Caco-2 (cell line): ENCODE measurements at regions not wholly inside any gene's neighbourhood (a gene's known extent, or its start where the extent isn't known, plus 50 kb on each side); places are given as distances from the start of the nearest gene placed in this dataset.

ENCODE experiments used
- BruUV-seq: library from RNA; stranded (reverse); fragments of 400-500 nt; replicated peaks from 2 replicates; lab custom pipeline; 2021; lab: Mats Ljungman, UMichigan
- CTCF ChIA-PET: fragments of 300-600 bp; sonication (Branson Sonifier 250); formaldehyde crosslinking; loops from one replicate; lab custom pipeline; 2022; ENCODE audit warnings: antibody characterized with exemption; lab: Charles Lee
- POLR2A ChIA-PET: fragments of 300-600 bp; sonication (Branson Sonifier 250); formaldehyde crosslinking; loops from one replicate; lab custom pipeline; 2022; ENCODE audit warnings: antibody characterized with exemption; lab: Charles Lee
- DNase-seq, 2 experiments: peaks; one replicate each; pipeline versions ENCODE4 v3.0.0 to v3.0.0-alpha.2; 2020 to 2022
- H3K27me3 ChIP-seq: replicated peaks from 2 replicates; pipeline ENCODE4 v1.6.0; 2011; ENCODE audit warnings: low read length; ENCODE audit not compliant: control insufficient read depth, insufficient read depth
- H3K36me3 ChIP-seq: 2 replicates; pipeline ENCODE4 v1.5.1; 2011; ENCODE audit warnings: low read length; ENCODE audit not compliant: control insufficient read depth, insufficient read depth
- H3K4me1 ChIP-seq: fragments of 250-450 bp; sonication (Bioruptor Pico); 2 replicates; pipeline ENCODE4 v1.5.1; 2020; ENCODE audit warnings: mild to moderate bottlenecking
- H3K4me3 ChIP-seq: 2 replicates; pipeline ENCODE4 v1.5.1; 2011; ENCODE audit warnings: low read depth, mild to moderate bottlenecking, control low read depth, low read length
- H3K9me3 ChIP-seq: fragments of 250-450 bp; sonication (Bioruptor Pico); 2 replicates; pipeline ENCODE4 v1.5.1; 2020; ENCODE audit warnings: mild to moderate bottlenecking, moderate library complexity
- H3K27ac Mint-ChIP-seq: one replicate; pipeline ENCODE4 v1.8.0; 2022; ENCODE audit warnings: mixed read lengths; ENCODE audit not compliant: unreplicated experiment
- H3K27me3 Mint-ChIP-seq: one replicate; pipeline ENCODE4 v1.8.0; 2022; ENCODE audit warnings: mixed read lengths; ENCODE audit not compliant: insufficient read depth, unreplicated experiment
- H3K36me3 Mint-ChIP-seq: one replicate; pipeline ENCODE4 v1.8.0; 2022; ENCODE audit warnings: mild to moderate bottlenecking, mixed read lengths; ENCODE audit not compliant: insufficient read depth, unreplicated experiment
- H3K4me1 Mint-ChIP-seq: one replicate; pipeline ENCODE4 v1.8.0; 2022; ENCODE audit warnings: low read depth, mixed read lengths; ENCODE audit not compliant: unreplicated experiment
- H3K4me3 Mint-ChIP-seq: one replicate; pipeline ENCODE4 v1.8.0; 2022; ENCODE audit warnings: mild to moderate bottlenecking, moderate library complexity, mixed read lengths; ENCODE audit not compliant: unreplicated experiment
- H3K9me3 Mint-ChIP-seq: one replicate; pipeline ENCODE4 v1.8.0; 2022; ENCODE audit warnings: mixed read lengths; ENCODE audit not compliant: unreplicated experiment
- CTCF ChIP-seq, 2 experiments: fragments of 200-600 bp in 1 of 2; IDR thresholded peaks; 1 replicate in 1 of 2; 2 replicates in 1 of 2; pipeline versions ENCODE4 v1.5.1 to v1.8.0; 2011 to 2022; ENCODE audit warnings: antibody characterized with exemption in 1 of 2, control low read depth in 1 of 2, inconsistent platforms in 1 of 2, low read depth in 1 of 2, low read length in 1 of 2, mild to moderate bottlenecking in 1 of 2, moderate library complexity in 1 of 2; ENCODE audit not compliant: insufficient read depth in 1 of 2, severe bottlenecking in 1 of 2, unreplicated experiment in 1 of 2
- intact Hi-C: fragments of 100-400 bp; cut with micrococcal nuclease; formaldehyde crosslinking; loops from one replicate; pipeline ENCODE4 v1.10.0; 2022; ENCODE audit not compliant: unreplicated experiment

DNA sequence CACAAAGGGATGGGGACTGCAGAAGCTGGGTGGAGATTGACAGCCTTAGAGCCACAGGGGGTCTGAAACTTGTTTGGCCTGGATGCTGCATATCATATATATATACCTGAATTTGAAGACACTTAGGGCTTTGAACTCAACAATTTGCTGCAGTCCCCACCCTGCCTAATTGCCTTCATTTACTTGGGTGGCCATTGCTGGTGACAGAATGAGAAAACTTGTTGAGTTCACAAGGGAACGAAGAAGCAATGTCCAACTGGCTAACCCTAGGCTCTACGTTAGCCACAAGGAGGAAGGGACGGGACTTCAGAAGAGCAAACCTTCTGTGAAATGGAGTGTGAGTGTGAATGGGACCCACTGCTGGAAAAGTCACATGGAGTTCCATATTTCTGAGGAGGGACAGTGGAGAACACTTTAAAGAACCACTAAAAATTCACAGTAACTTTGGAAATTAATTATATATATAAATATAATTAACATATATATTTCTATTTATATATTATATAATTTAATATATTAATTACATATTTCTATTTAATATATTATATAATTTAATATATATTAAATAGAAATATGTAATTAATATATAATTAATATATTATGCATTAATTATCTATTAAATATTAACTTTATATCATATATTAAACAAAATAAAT is 215.3 kb upstream of the SOX9 start:
- Histone ChIP-seq H3K36me3 (no peaks in the 10 kb centered on the region), H3K4me3 (no peak overlapping the region), H3K27me3 (no peaks in the 10 kb centered on the region), H3K9me3 (no peaks in the 10 kb centered on the region), H3K4me1 (0 out of 2 replicates have a peak, but pooled peaks cover 3% of the 10 kb centered on the region)
- Mint-ChIP-seq H3K4me3 (no peak overlapping the region), H3K27ac (no peak overlapping the region), H3K27me3 (no peaks in the 10 kb centered on the region), H3K9me3 (no peaks in the 10 kb centered on the region), H3K4me1 (no peaks in the 10 kb centered on the region), H3K36me3 (peaks cover 5% of the 10 kb centered on the region)
- no TSS peak for BruUV-seq
- intact Hi-C loops, result no loop called here
- DNase-seq, result no peak
- CTCF ChIA-PET, result no interaction called here
- POLR2A ChIA-PET, result no interaction called here
- TF ChIP-seq CTCF (IDR thresholded peaks at IDR 0.05; ENCODE audit: insufficient read depth in 1 of 2, low read depth in 1 of 2, low read length in 1 of 2, severe bottlenecking in 1 of 2, unreplicated experiment in 1 of 2), result no peak

GRCh38 chr17:71909155-71909554 is 211.7 kb upstream of the SOX9 start:
- no peaks in the 10 kb centered on the region for H3K9me3 Mint-ChIP-seq
- no peaks in the 10 kb centered on the region for H3K27me3 Mint-ChIP-seq
- H3K27me3 ChIP-seq, result no peaks in the 10 kb centered on the region
- ChIA-PET CTCF (no interaction called here), POLR2A (no interaction called here)
- no peak overlapping the region for H3K4me3 Mint-ChIP-seq
- no peaks in the 10 kb centered on the region for H3K4me1 Mint-ChIP-seq
- no peaks in the 10 kb centered on the region for H3K9me3 ChIP-seq
- intact Hi-C loops, result no loop called here
- H3K36me3 ChIP-seq, result no peaks in the 10 kb centered on the region
- BruUV-seq, result no TSS peak
- no peak overlapping the region for H3K27ac Mint-ChIP-seq
- no peak for TF ChIP-seq CTCF (IDR thresholded peaks at IDR 0.05; ENCODE audit: insufficient read depth in 1 of 2, low read depth in 1 of 2, low read length in 1 of 2, severe bottlenecking in 1 of 2, unreplicated experiment in 1 of 2)
- DNase-seq, result no peak
- 0 out of 2 replicates have a peak, but pooled peaks cover 3% of the 10 kb centered on the region for H3K4me1 ChIP-seq
- peaks cover 5% of the 10 kb centered on the region for H3K36me3 Mint-ChIP-seq
- no peak overlapping the region for H3K4me3 ChIP-seq

GRCh38 chr17:71910002-71910401 is 210.8 kb upstream of the SOX9 start:
- BruUV-seq, result no TSS peak
- Mint-ChIP-seq H3K36me3 (peaks cover 5% of the 10 kb centered on the region), H3K27ac (no peak overlapping the region), H3K4me3 (no peak overlapping the region), H3K4me1 (no peaks in the 10 kb centered on the region), H3K9me3 (no peaks in the 10 kb centered on the region), H3K27me3 (no peaks in the 10 kb centered on the region)
- TF ChIP-seq CTCF (IDR thresholded peaks at IDR 0.05; ENCODE audit: insufficient read depth in 1 of 2, low read depth in 1 of 2, low read length in 1 of 2, severe bottlenecking in 1 of 2, unreplicated experiment in 1 of 2), result no peak
- POLR2A ChIA-PET, result no interaction called here
- CTCF ChIA-PET, result no interaction called here
- Histone ChIP-seq H3K4me3 (no peak overlapping the region), H3K27me3 (no peaks in the 10 kb centered on the region), H3K36me3 (no peaks in the 10 kb centered on the region), H3K4me1 (0 out of 2 replicates have a peak, but pooled peaks cover 3% of the 10 kb centered on the region), H3K9me3 (no peaks in the 10 kb centered on the region)
- intact Hi-C loops, result no loop called here
- DNase-seq, result no peak
